ENCODE measurements at regions not wholly inside any gene's neighbourhood (a gene's known extent, or its start where the extent isn't known, plus 50 kb on each side); places are given as distances from the start of the nearest gene placed in this dataset.
A peak's percentile ranks its signal among the peaks of the same experiment; 100 is the strongest.

DNA sequence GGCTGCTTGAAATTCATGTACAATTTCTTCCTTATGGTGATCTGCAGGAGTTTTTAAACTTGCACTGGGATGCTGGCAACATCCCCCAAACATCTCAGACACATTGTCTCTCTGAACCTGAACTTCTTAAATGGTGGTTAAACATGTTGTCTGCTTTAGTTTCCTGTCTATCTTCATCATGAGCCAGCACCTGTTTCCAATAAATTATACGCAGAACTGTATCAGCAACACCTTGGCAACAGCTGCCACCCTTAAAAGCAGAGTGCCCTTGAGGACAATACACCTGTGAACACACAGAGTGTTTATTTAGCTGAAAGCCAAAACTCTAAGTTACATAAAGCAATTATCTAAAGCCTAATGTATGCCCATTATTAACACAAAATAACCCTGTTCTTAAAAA lies 242.9 kb downstream of the WNT5A start:
- Histone ChIP-seq H3K36me3 (ENCODE audit: control insufficient read depth, insufficient read depth, low read length) (no peaks in the 10 kb centered on the region), H3K4me3 (ENCODE audit: extremely low read depth, insufficient read depth, low read length, poor library complexity, severe bottlenecking) (no peak overlapping the region), H3K4me1 (ENCODE audit: control insufficient read depth, insufficient read depth, low read length, poor library complexity, severe bottlenecking) (no peaks in the 10 kb centered on the region), H3K27ac (ENCODE audit: low read depth, low read length, severe bottlenecking) (no peak overlapping the region), H3K9me3 (ENCODE audit: control insufficient read depth, low read length) (peaks cover 7% of the 10 kb centered on the region)
- WGBS, 2 experiments (ENCODE audit: insufficient coverage in 2 of 2) = 80 to 100% methylated on average over 1 of the region's 1 CpG

DNA sequence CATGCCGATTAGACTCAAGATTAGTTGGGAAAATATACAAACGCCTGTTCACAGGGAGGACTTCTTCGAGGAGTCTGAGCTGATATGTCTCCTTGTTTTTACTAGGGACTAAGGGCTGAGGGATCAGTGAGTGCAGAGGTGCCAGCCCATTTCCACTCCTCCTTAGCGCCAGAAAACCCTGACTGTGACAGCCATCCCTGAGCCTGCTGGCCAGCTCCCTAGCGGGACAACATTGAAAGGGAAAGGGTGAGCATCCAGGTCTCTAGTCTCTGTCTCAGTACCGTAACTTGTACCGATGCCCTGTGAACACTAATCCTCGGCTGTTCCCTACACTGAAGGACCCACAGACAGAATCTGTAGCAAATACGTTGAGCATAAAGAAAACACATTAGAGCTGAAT lies 243.4 kb downstream of the WNT5A start:
- Histone ChIP-seq H3K27ac (ENCODE audit: low read depth, low read length, severe bottlenecking) (no peak overlapping the region), H3K4me3 (ENCODE audit: extremely low read depth, insufficient read depth, low read length, poor library complexity, severe bottlenecking) (no peak overlapping the region)
- WGBS, 2 experiments (ENCODE audit: insufficient coverage in 2 of 2) = 81 to 84% methylated on average over 8 of the region's 9 CpGs

DNA sequence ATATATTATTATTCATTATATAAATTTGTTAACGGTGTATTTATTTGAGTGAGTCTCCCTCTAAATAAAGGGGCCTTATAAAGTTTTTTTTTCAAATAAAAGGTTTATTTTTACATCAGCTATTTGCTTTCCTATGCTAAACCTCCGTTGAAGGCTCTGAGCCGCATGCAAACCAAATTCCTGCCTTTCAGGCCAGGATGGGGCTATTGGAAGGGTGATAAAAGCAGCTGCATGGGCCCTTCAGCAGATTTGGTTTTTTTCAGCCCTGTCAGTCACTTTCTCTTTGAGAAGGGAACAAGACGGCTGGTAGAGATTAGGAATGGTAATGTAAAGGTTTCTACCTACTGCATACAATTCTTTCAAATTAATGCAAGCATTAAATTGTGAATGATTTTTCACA lies 244.2 kb downstream of the WNT5A start:
- WGBS, 2 experiments (ENCODE audit: insufficient coverage in 2 of 2) = 0 to 30% methylated on average over 1 to 2 of the region's 4 CpGs
- no peak overlapping the region for H3K27ac ChIP-seq (ENCODE audit: low read depth, low read length, severe bottlenecking)
- H3K4me1 ChIP-seq (ENCODE audit: control insufficient read depth, insufficient read depth, low read length, poor library complexity, severe bottlenecking) = no peaks in the 10 kb centered on the region
- H3K36me3 ChIP-seq (ENCODE audit: control insufficient read depth, insufficient read depth, low read length) = no peaks in the 10 kb centered on the region
- peaks cover 3% of the 10 kb centered on the region for H3K9me3 ChIP-seq (ENCODE audit: control insufficient read depth, low read length)
- no peak overlapping the region for H3K4me3 ChIP-seq (ENCODE audit: extremely low read depth, insufficient read depth, low read length, poor library complexity, severe bottlenecking)

More for the DNA sequence above, 243.4 kb downstream of the WNT5A start:
- no peaks in the 10 kb centered on the region for H3K4me1 ChIP-seq (ENCODE audit: control insufficient read depth, insufficient read depth, low read length, poor library complexity, severe bottlenecking)
- no peaks in the 10 kb centered on the region for H3K36me3 ChIP-seq (ENCODE audit: control insufficient read depth, insufficient read depth, low read length)
- peaks cover 7% of the 10 kb centered on the region for H3K9me3 ChIP-seq (ENCODE audit: control insufficient read depth, low read length)

DNA sequence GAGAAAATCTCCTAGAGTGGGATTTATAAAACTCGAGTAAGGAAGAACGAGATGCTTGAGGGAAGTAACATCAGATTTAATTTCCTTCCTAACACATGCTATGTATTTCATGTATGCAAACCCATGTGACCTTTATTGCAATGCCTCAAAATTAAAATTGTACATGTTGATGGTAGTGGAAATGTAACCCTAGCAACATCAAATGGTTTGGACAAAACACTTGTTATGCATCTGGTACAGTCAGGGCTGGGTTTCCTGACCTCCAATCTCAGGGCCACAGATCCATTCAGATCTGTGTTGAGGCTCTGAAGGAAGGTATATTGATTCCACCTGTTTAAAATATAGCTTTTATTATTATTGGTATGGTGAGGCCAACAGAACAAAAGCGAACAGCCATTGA lies 246.0 kb downstream of the WNT5A start:
- Histone ChIP-seq H3K4me1 (ENCODE audit: control insufficient read depth, insufficient read depth, low read length, poor library complexity, severe bottlenecking) (no peaks in the 10 kb centered on the region), H3K4me3 (ENCODE audit: extremely low read depth, insufficient read depth, low read length, poor library complexity, severe bottlenecking) (no peak overlapping the region), H3K27ac (ENCODE audit: low read depth, low read length, severe bottlenecking) (no peak overlapping the region), H3K36me3 (ENCODE audit: control insufficient read depth, insufficient read depth, low read length) (no peaks in the 10 kb centered on the region), H3K9me3 (ENCODE audit: control insufficient read depth, low read length) (no peaks in the 10 kb centered on the region)
- WGBS, 2 experiments (ENCODE audit: insufficient coverage in 2 of 2) = 91 to 100% methylated on average over 1 of the region's 3 CpGs

DNA sequence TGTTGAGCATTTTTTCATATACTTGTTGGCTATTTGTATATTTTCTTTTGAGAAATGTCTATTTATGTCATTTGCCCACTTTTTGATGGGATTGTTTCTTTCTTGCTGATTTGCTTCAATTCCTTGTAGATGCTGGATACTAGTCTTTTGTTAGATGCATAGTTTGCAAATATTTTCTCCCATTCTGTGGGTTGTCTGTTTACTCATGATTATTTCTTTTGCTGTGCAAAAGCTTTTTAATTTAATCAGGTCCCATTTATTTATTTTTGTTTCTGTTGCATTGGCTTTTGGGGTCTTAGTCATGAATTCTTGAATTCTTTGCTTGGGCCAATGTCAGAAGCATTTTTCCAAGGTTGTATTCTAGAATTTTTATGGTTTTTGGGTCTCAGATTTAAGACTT lies 251.7 kb downstream of the WNT5A start:
- Histone ChIP-seq H3K9me3 (ENCODE audit: control insufficient read depth, low read length) (no peaks in the 10 kb centered on the region), H3K36me3 (ENCODE audit: control insufficient read depth, insufficient read depth, low read length) (no peaks in the 10 kb centered on the region), H3K27ac (ENCODE audit: low read depth, low read length, severe bottlenecking) (no peak overlapping the region), H3K4me1 (ENCODE audit: control insufficient read depth, insufficient read depth, low read length, poor library complexity, severe bottlenecking) (no peaks in the 10 kb centered on the region), H3K4me3 (ENCODE audit: extremely low read depth, insufficient read depth, low read length, poor library complexity, severe bottlenecking) (no peak overlapping the region)

DNA sequence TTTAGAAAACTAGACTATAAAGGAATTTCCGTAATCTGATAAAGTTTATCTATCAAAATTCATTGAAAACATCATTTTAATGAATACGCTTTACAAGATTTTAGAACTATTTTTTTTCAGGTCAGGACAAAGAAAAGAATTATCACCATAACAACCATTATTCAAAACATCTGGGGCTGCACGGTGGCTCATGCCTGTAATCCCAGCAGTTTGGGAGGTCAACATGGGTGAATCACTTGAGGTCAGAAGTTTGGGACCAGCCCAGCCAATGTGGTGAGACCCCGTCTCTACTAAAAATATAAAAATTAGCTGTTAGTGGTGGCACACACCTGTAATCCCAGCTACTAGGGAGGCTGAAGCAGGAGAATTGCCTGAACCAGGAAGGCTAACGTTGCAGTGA lies 260.4 kb downstream of the WNT5A start:
- H3K27ac ChIP-seq (ENCODE audit: low read depth, low read length, severe bottlenecking) = no peak overlapping the region
- 76 to 100% methylated on average over 1 to 3 of the region's 5 CpGs for WGBS, 2 experiments (ENCODE audit: insufficient coverage in 2 of 2)
- H3K4me3 ChIP-seq (ENCODE audit: extremely low read depth, insufficient read depth, low read length, poor library complexity, severe bottlenecking) = no peak overlapping the region
- no peaks in the 10 kb centered on the region for H3K36me3 ChIP-seq (ENCODE audit: control insufficient read depth, insufficient read depth, low read length)
- H3K9me3 ChIP-seq (ENCODE audit: control insufficient read depth, low read length) = no peaks in the 10 kb centered on the region
- no peaks in the 10 kb centered on the region for H3K4me1 ChIP-seq (ENCODE audit: control insufficient read depth, insufficient read depth, low read length, poor library complexity, severe bottlenecking)

DNA sequence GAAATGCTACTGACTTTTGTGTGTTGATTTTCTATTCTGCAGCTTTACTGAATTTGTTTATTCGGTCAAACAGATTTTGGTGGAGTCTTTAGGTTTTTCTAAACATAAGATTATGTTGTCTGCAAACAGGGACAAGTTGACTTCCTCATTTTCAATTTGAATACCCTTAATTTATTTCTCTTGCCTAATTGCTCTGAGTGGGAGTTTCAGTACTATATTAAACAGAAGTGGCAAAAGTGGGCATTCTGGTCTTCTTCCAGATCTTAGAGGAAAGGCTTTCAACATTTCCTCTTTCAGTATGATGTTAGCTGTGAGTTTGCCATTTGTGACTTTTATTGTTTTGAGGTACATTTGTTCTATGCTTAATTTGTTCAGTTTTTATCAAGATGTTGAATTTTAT lies 268.5 kb downstream of the WNT5A start:
- Histone ChIP-seq H3K4me1 (ENCODE audit: control insufficient read depth, insufficient read depth, low read length, poor library complexity, severe bottlenecking) (no peaks in the 10 kb centered on the region), H3K27ac (ENCODE audit: low read depth, low read length, severe bottlenecking) (no peak overlapping the region), H3K9me3 (ENCODE audit: control insufficient read depth, low read length) (peaks cover 7% of the 10 kb centered on the region), H3K36me3 (ENCODE audit: control insufficient read depth, insufficient read depth, low read length) (no peaks in the 10 kb centered on the region), H3K4me3 (ENCODE audit: extremely low read depth, insufficient read depth, low read length, poor library complexity, severe bottlenecking) (no peak overlapping the region)
- WGBS, 2 experiments (ENCODE audit: insufficient coverage in 2 of 2) = no CpG with 5 or more reads among the region's 1 CpG

DNA sequence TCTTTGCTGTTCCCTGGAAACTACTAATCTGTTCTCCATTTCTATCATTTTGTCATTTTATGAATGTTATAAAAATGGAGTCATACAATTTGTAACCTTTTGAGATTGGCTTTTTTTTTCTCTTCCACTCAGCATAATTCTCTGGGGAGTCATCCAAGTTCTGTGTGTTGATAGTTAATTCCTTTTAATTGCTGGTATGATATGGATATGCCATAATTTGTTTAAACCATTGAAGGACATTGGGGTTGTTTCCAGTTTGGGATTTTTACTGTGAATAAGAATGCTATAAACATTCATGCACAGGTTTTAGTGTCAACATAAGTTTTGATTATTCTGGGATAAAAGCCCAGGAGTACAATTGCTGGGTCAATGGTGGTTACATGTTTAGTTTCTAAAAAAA lies 279.4 kb downstream of the WNT5A start:
- H3K4me3 ChIP-seq (ENCODE audit: extremely low read depth, insufficient read depth, low read length, poor library complexity, severe bottlenecking) = no peak overlapping the region

DNA sequence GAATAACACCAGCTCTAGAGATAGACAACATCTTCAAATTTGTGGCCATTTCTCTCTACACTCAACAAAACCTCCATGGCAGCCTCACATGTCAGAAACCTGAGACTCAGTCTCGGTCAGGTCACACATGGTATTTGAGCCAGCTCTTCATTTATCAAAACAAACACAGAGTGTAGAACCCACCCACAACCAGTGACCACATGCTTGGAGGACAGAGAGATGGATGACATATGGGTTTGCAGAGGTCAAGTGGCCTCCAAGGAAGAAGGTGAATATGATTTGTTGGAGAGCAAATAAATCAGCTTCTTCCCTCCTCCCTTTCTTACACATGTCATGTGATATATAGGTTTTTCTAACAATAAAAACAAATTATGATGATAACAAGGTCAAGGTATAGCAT lies 278.1 kb upstream of the LRTM1 start:
- no peak overlapping the region for H3K4me3 ChIP-seq (ENCODE audit: extremely low read depth, insufficient read depth, low read length, poor library complexity, severe bottlenecking)
- H3K27ac ChIP-seq (ENCODE audit: low read depth, low read length, severe bottlenecking) = no peak overlapping the region
- peaks cover 7% of the 10 kb centered on the region for H3K9me3 ChIP-seq (ENCODE audit: control insufficient read depth, low read length)
- no peaks in the 10 kb centered on the region for H3K36me3 ChIP-seq (ENCODE audit: control insufficient read depth, insufficient read depth, low read length)
- peaks cover 25% of the 10 kb centered on the region for H3K4me1 ChIP-seq (ENCODE audit: control insufficient read depth, insufficient read depth, low read length, poor library complexity, severe bottlenecking)
- 83% methylated on average over 1 of the region's 1 CpG; no CpG with 5 or more reads in 1 of the 2 experiments for WGBS, 2 experiments (ENCODE audit: insufficient coverage in 2 of 2)

More for the DNA sequence above, 279.4 kb downstream of the WNT5A start:
- H3K4me1 ChIP-seq (ENCODE audit: control insufficient read depth, insufficient read depth, low read length, poor library complexity, severe bottlenecking) = peaks cover 18% of the 10 kb centered on the region
- H3K27ac ChIP-seq (ENCODE audit: low read depth, low read length, severe bottlenecking) = no peak overlapping the region
- peaks cover 7% of the 10 kb centered on the region for H3K9me3 ChIP-seq (ENCODE audit: control insufficient read depth, low read length)
- H3K36me3 ChIP-seq (ENCODE audit: control insufficient read depth, insufficient read depth, low read length) = no peaks in the 10 kb centered on the region

DNA sequence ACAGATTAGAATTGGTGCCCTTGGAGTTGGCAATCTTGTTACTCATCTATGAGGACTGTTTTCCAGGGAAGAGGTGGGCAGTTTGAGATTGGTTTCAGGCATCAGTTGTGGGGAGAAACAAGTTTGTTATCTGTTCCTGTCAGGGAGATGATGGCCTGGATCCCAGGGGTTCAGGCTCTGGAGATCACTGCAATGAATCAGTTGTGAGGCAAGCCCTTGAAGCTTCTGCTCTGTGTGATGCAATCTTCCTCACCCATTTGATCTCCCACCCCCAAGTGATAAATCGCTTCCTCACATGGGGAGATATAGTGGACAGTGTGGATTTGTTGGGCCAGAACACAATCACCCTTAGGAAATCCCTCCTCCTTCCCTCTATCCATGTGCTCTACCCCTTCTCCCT lies 276.6 kb upstream of the LRTM1 start:
- H3K4me3 ChIP-seq (ENCODE audit: extremely low read depth, insufficient read depth, low read length, poor library complexity, severe bottlenecking) = no peak overlapping the region
- H3K27ac ChIP-seq (ENCODE audit: low read depth, low read length, severe bottlenecking) = peak overlapping the region; percentile 8
- H3K36me3 ChIP-seq (ENCODE audit: control insufficient read depth, insufficient read depth, low read length) = no peaks in the 10 kb centered on the region
- H3K4me1 ChIP-seq (ENCODE audit: control insufficient read depth, insufficient read depth, low read length, poor library complexity, severe bottlenecking) = peaks cover 30% of the 10 kb centered on the region
- H3K9me3 ChIP-seq (ENCODE audit: control insufficient read depth, low read length) = peaks cover 7% of the 10 kb centered on the region
- WGBS, 2 experiments (ENCODE audit: insufficient coverage in 2 of 2) = no CpG with 5 or more reads among the region's 1 CpG

DNA sequence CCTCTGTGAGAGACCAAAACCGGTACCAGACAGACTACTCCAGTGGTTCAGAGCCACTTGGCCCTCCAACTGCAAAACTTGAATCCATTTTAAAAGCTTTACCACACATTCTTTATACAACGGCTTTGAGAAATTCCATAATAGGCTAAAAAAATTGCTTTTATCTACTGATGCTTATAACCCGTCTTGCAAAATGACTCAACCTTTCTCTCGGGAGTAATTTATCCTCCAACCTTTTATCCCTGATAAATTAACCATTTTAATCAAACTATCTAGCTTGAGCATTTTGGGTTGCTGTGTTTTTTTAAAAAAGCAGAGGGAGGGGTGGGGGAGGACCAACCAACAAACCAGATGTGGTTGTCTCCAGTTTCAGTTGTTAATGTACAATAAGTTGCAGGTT lies 275.7 kb upstream of the LRTM1 start:
- 94 to 96% methylated on average over 2 to 3 of the region's 4 CpGs for WGBS, 2 experiments (ENCODE audit: insufficient coverage in 2 of 2)
- H3K9me3 ChIP-seq (ENCODE audit: control insufficient read depth, low read length) = no peaks in the 10 kb centered on the region
- H3K4me3 ChIP-seq (ENCODE audit: extremely low read depth, insufficient read depth, low read length, poor library complexity, severe bottlenecking) = no peak overlapping the region
- peaks cover 39% of the 10 kb centered on the region for H3K4me1 ChIP-seq (ENCODE audit: control insufficient read depth, insufficient read depth, low read length, poor library complexity, severe bottlenecking)
- peak overlapping the region; percentile 74 for H3K27ac ChIP-seq (ENCODE audit: low read depth, low read length, severe bottlenecking)
- no peaks in the 10 kb centered on the region for H3K36me3 ChIP-seq (ENCODE audit: control insufficient read depth, insufficient read depth, low read length)

DNA sequence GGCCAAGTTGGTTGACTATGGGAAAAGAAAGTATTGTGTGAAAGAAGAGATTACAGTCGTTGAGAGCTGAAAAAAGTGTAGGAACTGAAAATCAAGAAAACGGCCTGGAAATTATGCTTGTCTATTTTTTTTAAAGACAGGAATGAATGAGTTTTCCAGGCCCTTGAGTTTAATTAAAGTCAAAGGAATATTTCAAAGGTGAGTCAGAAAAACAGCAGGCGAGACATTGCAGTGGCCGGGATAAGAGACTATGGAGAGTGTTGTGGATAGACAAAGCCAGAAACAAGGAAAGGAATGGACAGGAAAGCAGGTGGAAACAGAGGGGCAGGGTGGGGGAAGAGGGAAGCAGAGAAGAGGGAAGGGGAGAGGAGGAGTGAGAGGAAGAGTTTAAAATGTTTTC lies 275.1 kb upstream of the LRTM1 start:
- peaks cover 44% of the 10 kb centered on the region for H3K4me1 ChIP-seq (ENCODE audit: control insufficient read depth, insufficient read depth, low read length, poor library complexity, severe bottlenecking)
- H3K27ac ChIP-seq (ENCODE audit: low read depth, low read length, severe bottlenecking) = peak overlapping the region; percentile 74
- no peaks in the 10 kb centered on the region for H3K36me3 ChIP-seq (ENCODE audit: control insufficient read depth, insufficient read depth, low read length)
- H3K4me3 ChIP-seq (ENCODE audit: extremely low read depth, insufficient read depth, low read length, poor library complexity, severe bottlenecking) = no peak overlapping the region
- WGBS, 2 experiments (ENCODE audit: insufficient coverage in 2 of 2) = 68 to 76% methylated on average over 4 of the region's 4 CpGs
- no peaks in the 10 kb centered on the region for H3K9me3 ChIP-seq (ENCODE audit: control insufficient read depth, low read length)
